Suprapubic skin (tissue), 4 donors: ENCODE measurements at regions not wholly inside any gene's neighbourhood (a gene's known extent, or its start where the extent isn't known, plus 50 kb on each side); places are given as distances from the start of the nearest gene placed in this dataset.
"Not testable (repeated sequence)": the region's sequence is repeated elsewhere in the genome, so short reads cannot be mapped to it uniquely, and the experiment has no call there.

ENCODE experiments used
- DNase-seq, 2 donors: peaks; one replicate each; pipeline ENCODE4 v3.0.0-alpha.2; 2019; ENCODE audit warnings: low spot score in 2 of 2
- H3K27ac ChIP-seq: fragments of 200-600 bp; sonication (generic); one replicate; pipeline ENCODE4 v1.5.1; 2019
- H3K27me3 ChIP-seq: fragments of 200-600 bp; sonication (generic); one replicate; pipeline ENCODE4 v1.5.1; 2019
- H3K36me3 ChIP-seq: fragments of 200-600 bp; sonication (generic); one replicate; pipeline ENCODE4 v1.5.1; 2019
- H3K4me1 ChIP-seq: fragments of 200-600 bp; sonication (generic); one replicate; pipeline ENCODE4 v1.5.1; 2019
- H3K4me3 ChIP-seq: fragments of 200-600 bp; sonication (generic); one replicate; pipeline ENCODE4 v1.5.1; 2019; ENCODE audit warnings: mild to moderate bottlenecking
- H3K9me3 ChIP-seq: fragments of 200-600 bp; sonication (generic); one replicate; pipeline ENCODE4 v1.5.1; 2019
- CTCF ChIP-seq, 2 donors: fragments of 200-600 bp in 1 of 2; fragments of 450-650 bp in 1 of 2; sonication (generic) in 1 of 2; IDR thresholded peaks; one replicate each; pipeline ENCODE4 v1.5.1; 2016 to 2019; ENCODE audit warnings: antibody characterized with exemption in 2 of 2, mild to moderate bottlenecking in 1 of 2, moderate library complexity in 1 of 2
- EP300 ChIP-seq: sonication (generic); formaldehyde crosslinking; IDR thresholded peaks from one replicate; pipeline ENCODE4 v1.6.1; 2017; ENCODE audit warnings: antibody characterized with exemption
- POLR2A ChIP-seq, 2 donors: fragments of 450-650 bp; IDR thresholded peaks; one replicate each; pipeline ENCODE4 v1.6.1; 2017; ENCODE audit warnings: antibody characterized with exemption in 2 of 2, mild to moderate bottlenecking in 2 of 2, moderate library complexity in 2 of 2
- POLR2AphosphoS5 ChIP-seq, 3 donors: sonication (generic); formaldehyde crosslinking; IDR thresholded peaks; one replicate each; pipeline ENCODE4 v1.6.1; 2017; ENCODE audit warnings: antibody characterized with exemption in 3 of 3
- WGBS: methylation state at CpG from one replicate; pipeline ENCODE4 v1.1.5; 2018; 5-methylcytosine and 5-hydroxymethylcytosine counted together

GRCh38 chr18:73101977-73102376, 234.2 kb upstream of the NETO1 start:
- Histone ChIP-seq H3K4me1 (no peaks in the 10 kb centered on the region), H3K36me3 (no peaks in the 10 kb centered on the region), H3K27me3 (no peaks in the 10 kb centered on the region), H3K27ac (no peak overlapping the region), H3K9me3 (no peaks in the 10 kb centered on the region), H3K4me3 (no peak overlapping the region)
- WGBS, result 92% methylated on average over 4 of the region's 4 CpGs
- TF ChIP-seq CTCF (IDR thresholded peaks at IDR 0.05), result no peak
- no peak for TF ChIP-seq POLR2A (IDR thresholded peaks at IDR 0.05)
- no peak for TF ChIP-seq EP300
- no peak for TF ChIP-seq POLR2AphosphoS5 (IDR thresholded peaks at IDR 0.05)
- DNase-seq, result no peak

- WGBS, result 74% methylated on average over 6 of the region's 6 CpGs
- not testable (repeated sequence) for H3K27ac ChIP-seq, DNase-seq, H3K36me3 ChIP-seq, H3K27me3 ChIP-seq, H3K9me3 ChIP-seq, H3K4me3 ChIP-seq, H3K4me1 ChIP-seq
These were observed 233.7 kb upstream of the NETO1 start for GRCh38 chr18:73101491-73101890.

GRCh38 chr18:73099759-73100158, 232.0 kb upstream of the NETO1 start:
- TF ChIP-seq CTCF (IDR thresholded peaks at IDR 0.05) (no peak), EP300 (no peak), POLR2AphosphoS5 (IDR thresholded peaks at IDR 0.05) (no peak), POLR2A (IDR thresholded peaks at IDR 0.05) (no peak)
- Histone ChIP-seq H3K27me3 (no peaks in the 10 kb centered on the region), H3K27ac (no peak overlapping the region), H3K4me1 (no peaks in the 10 kb centered on the region), H3K36me3 (no peaks in the 10 kb centered on the region), H3K9me3 (no peaks in the 10 kb centered on the region), H3K4me3 (no peak overlapping the region)
- no peak for DNase-seq
- 60% methylated on average over 2 of the region's 2 CpGs for WGBS

GRCh38 chr18:73093687-73094250, 226.0 kb upstream of the NETO1 start:
- TF ChIP-seq EP300, result no peak
- TF ChIP-seq POLR2AphosphoS5 (IDR thresholded peaks at IDR 0.05), result no peak
- no peak for TF ChIP-seq POLR2A (IDR thresholded peaks at IDR 0.05)
- TF ChIP-seq CTCF (IDR thresholded peaks at IDR 0.05), result no peak
- Histone ChIP-seq H3K36me3 (no peaks in the 10 kb centered on the region), H3K4me3 (no peak overlapping the region), H3K27me3 (no peaks in the 10 kb centered on the region), H3K4me1 (no peaks in the 10 kb centered on the region), H3K9me3 (no peaks in the 10 kb centered on the region), H3K27ac (no peak overlapping the region)
- WGBS, result 73% methylated on average over 1 of the region's 1 CpG
- DNase-seq, result no peak

- Histone ChIP-seq H3K4me3 (no peak overlapping the region), H3K27ac (no peak overlapping the region), H3K9me3 (no peaks in the 10 kb centered on the region), H3K27me3 (no peaks in the 10 kb centered on the region), H3K36me3 (no peaks in the 10 kb centered on the region), H3K4me1 (no peaks in the 10 kb centered on the region)
- no peak for DNase-seq
- TF ChIP-seq POLR2AphosphoS5 (IDR thresholded peaks at IDR 0.05) (no peak), EP300 (no peak), CTCF (IDR thresholded peaks at IDR 0.05) (no peak), POLR2A (IDR thresholded peaks at IDR 0.05) (no peak)
- WGBS, result 89% methylated on average over 1 of the region's 1 CpG
These were observed 220.7 kb upstream of the NETO1 start for GRCh38 chr18:73088445-73088844.
